Activated T-cell treated with anti-CD3 and anti-CD28 coated beads, Interleukin-2, amount 50 U/mL, for 24 hours (primary cell): ENCODE measurements at regions not wholly inside any gene's neighbourhood (a gene's known extent, or its start where the extent isn't known, plus 50 kb on each side); places are given as distances from the start of the nearest gene placed in this dataset.

ENCODE experiments used
- DNase-seq: peaks from one replicate; pipeline ENCODE4 v3.0.0-alpha.2; 2020
- H3K27ac Mint-ChIP-seq: 2 replicates; pipeline ENCODE4 v1.8.0; 2020; ENCODE audit warnings: mild to moderate bottlenecking, mixed read lengths
- H3K27me3 Mint-ChIP-seq: 2 replicates; pipeline ENCODE4 v1.8.0; 2020; ENCODE audit warnings: mixed read lengths
- H3K36me3 Mint-ChIP-seq: 2 replicates; pipeline ENCODE4 v1.8.0; 2020; ENCODE audit warnings: low read depth, mixed read lengths
- H3K4me1 Mint-ChIP-seq: 2 replicates; pipeline ENCODE4 v1.8.0; 2020; ENCODE audit warnings: low read depth, mixed read lengths
- H3K4me3 Mint-ChIP-seq: 2 replicates; pipeline ENCODE4 v1.8.0; 2020; ENCODE audit warnings: mild to moderate bottlenecking, moderate library complexity, mixed read lengths
- H3K9me3 Mint-ChIP-seq: 2 replicates; pipeline ENCODE4 v1.8.0; 2020; ENCODE audit warnings: mixed read lengths

DNA sequence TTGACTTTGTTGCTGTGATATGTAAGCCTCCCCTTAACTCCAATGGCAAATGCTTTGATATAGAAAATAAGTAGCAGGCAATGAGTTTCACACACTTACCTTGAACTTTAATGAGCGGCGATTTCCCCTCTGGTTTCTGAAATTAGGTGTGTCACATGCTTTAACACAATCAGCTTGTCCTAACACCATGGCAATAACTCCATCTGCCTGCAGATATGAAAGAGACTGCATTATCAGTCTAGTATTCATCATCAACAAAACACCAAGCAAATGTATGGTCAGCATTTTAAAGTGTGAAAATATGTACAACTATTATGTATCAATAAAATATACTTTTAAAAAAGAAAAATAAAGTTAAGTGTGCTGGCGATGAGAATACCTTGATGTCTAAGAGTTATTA lies 128.8 kb upstream of the FAM9B start:
- no peak overlapping the region for H3K27ac Mint-ChIP-seq
- peaks cover 2% of the 10 kb centered on the region for H3K36me3 Mint-ChIP-seq
- peaks cover 16% of the 10 kb centered on the region for H3K27me3 Mint-ChIP-seq
- H3K4me3 Mint-ChIP-seq, result no peak overlapping the region
- H3K4me1 Mint-ChIP-seq, result peaks cover 55% of the 10 kb centered on the region
- peaks cover 4% of the 10 kb centered on the region for H3K9me3 Mint-ChIP-seq
- no peak for DNase-seq

DNA sequence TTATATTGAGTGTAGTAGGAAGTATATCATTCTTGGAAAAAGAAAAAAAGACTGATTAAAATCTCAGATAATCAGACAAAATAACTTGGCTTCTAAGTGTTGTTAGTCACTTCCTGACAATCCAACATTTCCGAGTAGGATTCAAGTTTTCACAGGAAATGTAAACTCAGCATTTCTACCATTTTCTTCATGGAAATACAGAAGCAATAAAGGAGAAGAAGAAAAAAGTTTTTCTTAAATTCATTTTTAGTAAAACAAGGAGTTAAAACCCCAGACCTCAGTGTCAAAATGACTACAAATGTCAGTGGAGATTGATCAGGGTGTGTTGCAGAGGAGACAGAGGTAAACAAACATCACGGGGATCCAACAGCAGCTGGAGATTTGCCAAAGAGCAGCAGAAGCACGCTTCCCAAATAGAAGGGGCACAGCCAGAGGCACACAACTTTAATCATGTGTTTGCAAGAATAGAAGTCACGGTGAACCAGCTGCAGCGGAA lies 129.3 kb upstream of the FAM9B start:
- DNase-seq, result no peak
- Mint-ChIP-seq H3K4me1 (peaks cover 55% of the 10 kb centered on the region), H3K27ac (no peak overlapping the region), H3K36me3 (peaks cover 2% of the 10 kb centered on the region), H3K9me3 (peaks cover 5% of the 10 kb centered on the region), H3K27me3 (peaks cover 15% of the 10 kb centered on the region), H3K4me3 (no peak overlapping the region)

DNA sequence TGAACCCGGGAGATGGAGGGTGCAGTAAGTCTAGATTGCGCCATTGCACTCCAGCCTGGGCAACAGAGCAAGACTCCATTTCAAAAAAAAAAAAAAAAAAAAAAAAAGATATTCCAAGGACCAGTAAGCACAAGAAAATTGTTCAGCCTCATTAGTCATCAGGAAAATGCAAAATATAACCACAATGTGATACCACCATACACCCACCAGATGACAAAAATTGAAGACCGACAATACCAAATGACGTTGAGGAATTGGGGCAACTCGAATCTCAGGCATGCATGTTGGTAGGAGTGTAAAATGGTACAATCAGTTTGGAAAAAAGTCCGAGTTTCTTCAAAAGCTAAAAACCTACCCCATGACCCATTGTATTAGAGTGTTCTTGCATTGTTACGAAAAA lies 130.2 kb upstream of the FAM9B start:
- H3K36me3 Mint-ChIP-seq, result peaks cover 2% of the 10 kb centered on the region
- H3K4me3 Mint-ChIP-seq, result no peak overlapping the region
- no peak for DNase-seq
- H3K9me3 Mint-ChIP-seq, result peaks cover 7% of the 10 kb centered on the region
- H3K27ac Mint-ChIP-seq, result peak overlapping the region; percentile 10
- H3K4me1 Mint-ChIP-seq, result peaks cover 52% of the 10 kb centered on the region
- H3K27me3 Mint-ChIP-seq, result peaks cover 10% of the 10 kb centered on the region

DNA sequence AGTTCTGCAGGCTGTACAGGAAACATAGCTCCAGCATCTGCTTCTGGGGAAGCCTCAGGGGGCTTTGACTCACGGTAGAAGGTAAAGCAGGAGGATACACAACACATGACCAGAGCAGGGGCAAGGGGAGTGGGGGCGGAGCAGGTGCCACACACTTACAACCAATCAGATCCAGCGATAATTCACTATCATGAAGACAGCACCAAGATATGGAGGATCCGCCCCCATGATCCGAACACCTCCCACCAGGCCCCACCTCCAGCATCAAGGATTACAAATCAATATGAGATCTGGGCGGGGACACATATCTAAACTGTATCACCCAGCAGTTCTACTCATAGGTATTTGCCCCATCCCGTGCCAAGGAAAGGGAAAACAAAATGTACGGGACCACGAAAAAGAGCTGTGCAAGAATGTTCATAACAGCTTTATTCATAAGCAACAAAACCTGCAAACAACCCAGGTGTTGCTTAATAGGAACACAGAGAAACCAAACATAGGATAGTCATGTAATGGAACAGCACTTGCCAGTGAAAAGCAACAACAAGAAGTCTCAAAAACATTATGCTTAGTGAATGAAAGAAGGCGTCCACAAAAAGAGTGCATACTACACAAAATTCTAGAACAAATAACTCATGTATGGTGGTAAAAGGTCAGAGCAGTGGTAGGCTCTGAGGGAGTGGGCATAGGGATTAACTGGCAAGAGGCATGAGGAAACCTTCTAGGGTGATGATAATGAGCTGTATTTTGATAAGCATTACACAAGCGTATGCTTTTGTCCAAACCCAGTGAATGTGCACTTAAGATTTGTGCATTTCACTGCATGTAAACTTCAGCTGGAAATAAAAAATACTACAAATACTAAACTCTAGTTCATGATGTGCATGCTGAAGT lies 130.9 kb upstream of the FAM9B start:
- DNase-seq, result no peak
- Mint-ChIP-seq H3K4me1 (peaks cover 52% of the 10 kb centered on the region), H3K9me3 (peaks cover 7% of the 10 kb centered on the region), H3K4me3 (no peak overlapping the region), H3K27ac (peak overlapping the region; percentile 10), H3K27me3 (peaks cover 4% of the 10 kb centered on the region), H3K36me3 (peaks cover 2% of the 10 kb centered on the region)

DNA sequence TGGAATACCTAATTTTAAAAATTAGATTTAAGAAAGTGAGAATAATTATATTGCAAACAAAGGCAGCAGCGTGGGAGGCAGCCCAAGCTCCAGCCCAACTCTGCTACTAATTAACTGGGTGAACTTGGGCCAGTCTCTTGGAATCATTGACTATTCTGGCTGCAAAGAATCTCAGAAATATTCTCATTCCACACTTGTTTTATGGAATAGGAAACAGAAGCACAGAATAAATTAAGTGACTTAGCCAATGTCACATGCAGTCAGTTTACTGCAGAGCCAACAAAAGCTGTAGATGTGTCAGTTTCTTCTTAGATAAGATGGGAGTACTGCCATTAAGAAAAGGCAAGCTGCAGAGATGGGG lies 132.6 kb upstream of the FAM9B start:
- no peak for DNase-seq
- Mint-ChIP-seq H3K4me3 (no peak overlapping the region), H3K4me1 (peaks cover 42% of the 10 kb centered on the region), H3K27ac (no peak overlapping the region), H3K36me3 (peaks cover 2% of the 10 kb centered on the region), H3K27me3 (peaks cover 2% of the 10 kb centered on the region), H3K9me3 (peaks cover 7% of the 10 kb centered on the region)

DNA sequence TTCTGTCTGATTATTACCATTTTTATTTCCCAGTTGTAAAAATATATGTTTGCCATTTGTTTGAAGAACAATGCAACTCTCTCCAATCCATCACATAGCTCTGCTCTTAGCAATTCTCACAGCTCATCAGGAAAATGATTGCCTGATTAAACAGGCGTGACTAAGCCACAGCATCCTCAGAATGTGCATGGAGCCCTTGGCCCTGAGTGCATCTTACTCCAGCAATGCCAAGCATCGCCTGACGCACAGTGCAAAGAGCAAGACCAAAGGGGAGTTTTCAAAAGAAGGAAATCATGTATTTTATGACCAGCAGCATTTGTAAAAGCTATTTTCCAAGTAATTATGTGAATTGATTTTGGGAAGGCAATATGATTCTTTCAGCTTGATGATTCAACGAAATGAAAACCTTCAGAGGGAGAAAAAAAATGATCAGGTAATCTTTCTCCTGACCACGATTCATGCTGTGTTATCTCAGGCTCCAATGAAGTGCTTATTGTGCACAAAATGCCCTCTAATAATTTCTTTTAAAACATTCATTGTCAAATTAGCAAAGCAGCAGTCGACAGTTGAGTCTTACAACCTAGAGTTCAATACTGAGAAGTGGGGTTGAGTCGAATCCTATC lies 138.0 kb upstream of the FAM9B start:
- H3K9me3 Mint-ChIP-seq, result peaks cover 12% of the 10 kb centered on the region
- H3K27ac Mint-ChIP-seq, result no peak overlapping the region

DNA sequence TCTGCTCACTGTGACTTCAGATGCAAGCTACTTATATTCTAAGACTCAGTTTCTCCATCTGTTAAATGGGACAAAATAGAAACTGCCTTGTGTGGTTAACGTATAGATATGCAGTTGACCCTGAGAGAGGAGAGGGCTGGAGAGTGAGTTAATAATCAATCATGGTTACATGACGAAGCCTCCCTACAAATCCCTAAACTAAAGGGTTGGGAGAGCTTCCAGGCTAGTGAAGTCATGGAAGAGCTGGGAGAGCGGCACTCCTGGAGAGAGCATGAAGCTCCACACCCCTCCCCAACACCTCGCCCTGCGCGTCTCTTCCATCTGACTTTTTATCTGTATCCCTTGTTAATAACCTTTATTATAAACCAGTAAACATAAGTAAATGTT lies 138.5 kb upstream of the FAM9B start:
- Mint-ChIP-seq H3K9me3 (peaks cover 11% of the 10 kb centered on the region), H3K27me3 (peaks cover 8% of the 10 kb centered on the region), H3K27ac (no peak overlapping the region), H3K4me1 (peaks cover 2% of the 10 kb centered on the region), H3K36me3 (no peaks in the 10 kb centered on the region), H3K4me3 (no peak overlapping the region)
- DNase-seq, result no peak

More for the DNA sequence above, 138.0 kb upstream of the FAM9B start:
- Mint-ChIP-seq H3K36me3 (no peaks in the 10 kb centered on the region), H3K27me3 (peaks cover 8% of the 10 kb centered on the region), H3K4me1 (peaks cover 2% of the 10 kb centered on the region), H3K4me3 (no peak overlapping the region)
- no peak for DNase-seq

DNA sequence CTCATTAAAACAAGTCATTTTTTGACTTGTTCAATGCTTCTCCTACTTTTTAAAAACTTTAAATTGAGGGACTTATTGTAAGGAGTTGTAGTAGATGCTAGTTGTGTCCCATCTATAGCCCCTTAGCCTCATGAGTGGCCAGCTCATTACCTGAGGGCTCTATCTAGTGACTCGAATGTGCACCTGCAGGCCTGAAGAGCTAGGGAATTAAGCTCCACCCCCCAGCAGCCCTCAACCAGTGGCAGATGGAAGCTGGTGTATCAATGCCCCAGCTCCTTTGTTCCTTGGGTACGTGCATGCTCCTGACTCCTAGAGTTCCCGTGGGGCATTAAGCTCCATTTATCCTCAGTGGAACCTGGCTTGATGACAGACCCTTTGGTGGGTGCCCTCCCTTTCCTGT lies 146.7 kb upstream of the FAM9B start:
- no peak for DNase-seq
- Mint-ChIP-seq H3K4me3 (no peak overlapping the region), H3K9me3 (no peaks in the 10 kb centered on the region), H3K36me3 (no peaks in the 10 kb centered on the region), H3K27me3 (peaks cover 15% of the 10 kb centered on the region), H3K4me1 (no peaks in the 10 kb centered on the region), H3K27ac (no peak overlapping the region)

DNA sequence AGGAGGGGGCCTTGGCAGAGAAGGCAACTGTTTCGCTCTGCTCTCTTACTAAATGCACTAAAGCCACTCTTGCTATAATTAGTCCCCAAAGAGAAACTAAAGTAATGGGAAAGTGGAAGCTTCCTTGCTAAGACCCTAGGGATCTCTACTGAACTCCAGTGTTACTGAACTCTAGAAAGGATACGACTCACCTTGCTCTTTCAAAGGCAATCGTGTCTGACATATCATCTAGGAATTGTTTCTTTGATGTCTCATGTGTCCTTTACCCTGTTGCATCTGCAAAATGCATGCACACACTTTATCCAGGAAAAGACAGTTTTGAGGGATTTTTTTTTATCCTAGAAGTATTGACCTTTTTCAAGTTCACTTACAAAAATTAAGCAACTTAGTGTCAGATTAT lies 148.1 kb upstream of the FAM9B start:
- Mint-ChIP-seq H3K9me3 (no peaks in the 10 kb centered on the region), H3K4me3 (no peak overlapping the region), H3K27ac (no peak overlapping the region), H3K4me1 (no peaks in the 10 kb centered on the region), H3K36me3 (no peaks in the 10 kb centered on the region), H3K27me3 (peaks cover 29% of the 10 kb centered on the region)
- no peak for DNase-seq

DNA sequence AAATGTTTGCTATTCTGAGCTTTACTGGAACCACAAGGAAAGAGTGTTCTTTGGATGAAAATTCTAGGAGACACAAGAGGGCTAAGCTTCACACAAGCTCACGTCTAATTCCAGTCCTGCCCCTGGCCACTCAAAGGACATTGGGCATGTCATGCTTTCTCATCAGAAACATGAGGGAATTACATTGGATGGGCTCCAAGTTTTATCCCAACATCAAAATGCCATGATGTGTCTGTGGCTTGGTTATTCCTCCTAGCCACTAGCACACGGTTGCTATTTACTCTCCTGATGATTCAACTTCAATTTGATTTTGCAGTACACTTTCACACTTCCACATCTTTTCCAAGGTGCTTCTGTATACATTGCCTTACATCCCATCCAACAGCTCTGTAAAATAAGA lies 149.6 kb upstream of the FAM9B start:
- H3K27ac Mint-ChIP-seq, result no peak overlapping the region
- H3K9me3 Mint-ChIP-seq, result no peaks in the 10 kb centered on the region
- H3K27me3 Mint-ChIP-seq, result peaks cover 31% of the 10 kb centered on the region
- DNase-seq, result no peak
- no peak overlapping the region for H3K4me3 Mint-ChIP-seq
- no peaks in the 10 kb centered on the region for H3K4me1 Mint-ChIP-seq
- no peaks in the 10 kb centered on the region for H3K36me3 Mint-ChIP-seq

DNA sequence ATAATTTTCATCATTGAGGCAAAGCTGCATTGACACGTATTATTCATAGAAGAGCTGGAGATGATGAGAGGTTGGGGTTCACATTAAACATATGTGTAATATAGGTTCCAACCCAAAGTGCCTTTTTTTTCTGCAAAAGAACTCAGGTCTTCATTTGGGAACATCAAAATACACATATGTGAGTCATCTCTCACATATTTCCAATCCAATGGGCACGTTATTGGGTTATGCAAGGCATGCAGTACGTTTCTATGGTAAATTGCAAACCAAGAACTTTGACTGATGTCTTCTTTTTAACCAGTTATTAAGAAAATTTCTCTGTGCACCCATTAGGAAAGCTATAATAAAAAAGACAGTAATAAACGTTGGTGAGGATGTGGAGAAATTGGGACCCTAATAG lies 150.3 kb upstream of the FAM9B start:
- H3K27ac Mint-ChIP-seq, result no peak overlapping the region
- H3K36me3 Mint-ChIP-seq, result no peaks in the 10 kb centered on the region
- no peaks in the 10 kb centered on the region for H3K4me1 Mint-ChIP-seq
- DNase-seq, result no peak
- no peaks in the 10 kb centered on the region for H3K9me3 Mint-ChIP-seq
- no peak overlapping the region for H3K4me3 Mint-ChIP-seq
- peaks cover 34% of the 10 kb centered on the region for H3K27me3 Mint-ChIP-seq

DNA sequence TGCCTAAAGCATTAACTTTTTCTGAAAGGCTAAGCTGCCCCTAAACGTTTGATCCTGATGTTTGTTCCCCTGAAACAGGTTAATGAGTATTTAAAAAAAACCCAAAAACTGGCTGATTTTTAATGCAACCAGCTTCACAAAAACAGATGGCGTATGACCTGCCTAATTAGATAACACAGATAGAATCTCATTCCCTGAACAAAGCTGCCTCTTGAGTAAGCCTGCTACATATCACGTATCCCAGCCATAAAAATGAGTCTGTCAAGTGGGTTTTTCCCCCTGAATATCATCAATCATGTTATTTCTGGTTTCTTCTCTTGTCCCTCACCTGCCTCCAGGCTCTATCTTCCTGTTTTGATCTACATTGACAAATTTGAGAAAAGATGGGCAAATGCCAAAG lies 154.2 kb upstream of the FAM9B start:
- H3K4me1 Mint-ChIP-seq, result peaks cover 6% of the 10 kb centered on the region
- no peaks in the 10 kb centered on the region for H3K36me3 Mint-ChIP-seq
- H3K27me3 Mint-ChIP-seq, result peaks cover 29% of the 10 kb centered on the region
- no peaks in the 10 kb centered on the region for H3K9me3 Mint-ChIP-seq
- no peak overlapping the region for H3K27ac Mint-ChIP-seq
- DNase-seq, result no peak
- H3K4me3 Mint-ChIP-seq, result no peak overlapping the region

DNA sequence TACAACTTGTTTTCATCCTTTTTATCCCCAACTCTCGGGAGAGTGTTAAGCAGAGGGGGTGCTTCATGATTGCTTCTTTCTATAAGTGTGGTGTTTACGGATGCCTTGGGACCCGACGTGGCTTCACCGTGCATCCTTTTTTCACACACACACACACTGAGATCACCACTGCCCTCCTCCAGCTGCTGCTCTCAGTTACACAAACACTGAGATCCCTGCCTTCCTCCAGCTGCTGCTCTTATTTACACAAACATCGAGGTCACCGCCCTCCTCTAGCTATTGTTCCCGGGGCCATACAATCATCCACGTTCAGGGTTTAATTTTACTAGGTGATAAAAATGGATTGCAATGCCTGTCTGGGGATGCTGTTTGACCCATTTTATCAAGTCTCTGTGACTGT lies 155.4 kb upstream of the FAM9B start:
- Mint-ChIP-seq H3K9me3 (no peaks in the 10 kb centered on the region), H3K27ac (no peak overlapping the region), H3K27me3 (peaks cover 29% of the 10 kb centered on the region), H3K4me1 (peaks cover 6% of the 10 kb centered on the region), H3K4me3 (no peak overlapping the region), H3K36me3 (no peaks in the 10 kb centered on the region)
- DNase-seq, result no peak

DNA sequence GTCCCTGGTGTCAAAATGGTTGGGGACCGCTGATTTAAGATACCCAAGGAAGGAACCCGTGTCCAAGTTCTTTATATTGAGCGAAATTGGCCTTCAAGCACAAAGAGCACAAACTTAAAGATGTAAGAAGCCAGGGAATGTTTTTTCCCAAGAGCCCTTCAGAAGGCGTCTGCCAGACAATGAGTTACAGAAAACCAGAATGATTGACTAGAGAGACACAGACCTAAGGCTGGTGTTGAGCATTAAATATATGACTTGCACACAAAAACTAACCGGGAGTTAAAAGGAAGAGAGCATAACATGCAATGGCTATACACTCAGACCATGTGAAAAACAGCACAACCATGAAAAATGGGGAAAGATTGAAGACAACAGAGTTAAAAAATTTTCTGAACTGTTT lies 157.5 kb upstream of the FAM9B start:
- no peak overlapping the region for H3K27ac Mint-ChIP-seq
- peaks cover 20% of the 10 kb centered on the region for H3K27me3 Mint-ChIP-seq
- no peak for DNase-seq
- H3K36me3 Mint-ChIP-seq, result no peaks in the 10 kb centered on the region
- H3K9me3 Mint-ChIP-seq, result no peaks in the 10 kb centered on the region
- H3K4me3 Mint-ChIP-seq, result no peak overlapping the region
- H3K4me1 Mint-ChIP-seq, result peaks cover 14% of the 10 kb centered on the region

DNA sequence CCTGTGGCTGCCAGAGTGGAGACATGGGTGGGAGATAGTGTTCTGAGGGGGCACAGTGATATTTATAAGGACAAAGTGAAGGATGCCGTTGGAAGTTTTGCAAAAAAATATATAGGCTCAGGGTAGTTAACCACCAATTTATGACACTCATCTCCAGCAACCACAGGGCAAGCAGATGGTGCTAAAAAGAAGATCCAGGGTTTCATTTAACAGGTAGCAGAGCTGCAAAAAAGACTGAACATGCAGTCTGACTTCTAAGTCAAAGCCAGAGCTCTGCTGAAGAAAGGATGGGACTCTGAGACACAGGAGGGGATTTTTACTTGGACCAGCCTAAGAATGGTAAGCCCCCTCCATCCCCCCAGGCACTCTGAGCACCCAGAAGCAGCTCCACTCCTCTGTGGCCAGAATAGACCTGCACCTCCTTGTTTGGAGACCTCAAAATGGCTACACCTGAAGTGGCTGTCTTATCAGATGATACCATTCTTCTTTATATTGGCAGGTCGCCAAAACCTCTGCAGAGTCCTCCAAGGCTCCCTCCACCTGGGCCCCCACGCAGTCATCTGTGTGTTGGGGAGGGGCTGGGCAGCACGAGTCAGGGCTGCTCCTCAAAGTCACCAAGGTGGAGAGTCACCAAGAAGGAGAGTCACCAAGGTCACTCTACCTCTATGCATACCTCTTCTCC lies 161.4 kb upstream of the FAM9B start:
- peaks cover 4% of the 10 kb centered on the region for H3K27me3 Mint-ChIP-seq
- no peak overlapping the region for H3K4me3 Mint-ChIP-seq
- no peak for DNase-seq
- H3K27ac Mint-ChIP-seq, result no peak overlapping the region
- H3K36me3 Mint-ChIP-seq, result no peaks in the 10 kb centered on the region
- H3K9me3 Mint-ChIP-seq, result no peaks in the 10 kb centered on the region
- peaks cover 9% of the 10 kb centered on the region for H3K4me1 Mint-ChIP-seq
